Left ventricle myocardium inferior (tissue), 1 donor: ENCODE measurements at regions not wholly inside any gene's neighbourhood (a gene's known extent, or its start where the extent isn't known, plus 50 kb on each side); places are given as distances from the start of the nearest gene placed in this dataset.

Experiments
- DNase-seq: peaks from one replicate; pipeline ENCODE4 v3.0.0-alpha.2; 2020
- H3K27ac ChIP-seq: fragments of 200-600 bp; replicated peaks from 2 replicates; pipeline ENCODE4 v1.8.0; 2021
- H3K27me3 ChIP-seq: fragments of 200-600 bp; 2 replicates; pipeline ENCODE4 v1.8.0; 2021; ENCODE audit warnings: low read depth
- H3K36me3 ChIP-seq: fragments of 200-600 bp; 2 replicates; pipeline ENCODE4 v1.8.0; 2021
- H3K4me1 ChIP-seq: fragments of 200-600 bp; 2 replicates; pipeline ENCODE4 v1.8.0; 2021
- H3K4me3 ChIP-seq: fragments of 200-600 bp; 2 replicates; pipeline ENCODE4 v1.8.0; 2021; ENCODE audit warnings: mild to moderate bottlenecking, moderate library complexity
- H3K9me3 ChIP-seq: fragments of 200-600 bp; replicated peaks from 2 replicates; pipeline ENCODE4 v1.8.0; 2021
- intact Hi-C: fragments of 100-400 bp; cut with micrococcal nuclease; formaldehyde crosslinking; loops from one replicate; pipeline ENCODE4 v1.11.0; 2022
- TF ChIP-seq, protein P1 (sequence below): fragments of 200-600 bp; IDR thresholded peaks from 2 replicates; pipeline ENCODE4 v1.8.0; 2021; ENCODE audit warnings: antibody characterized with exemption, mild to moderate bottlenecking, borderline replicate concordance
- donor health status: DM: no; HTN: yes; CAD: no; lungs with severe emphysema.

GRCh38 chr2:122421775-122422174, 666.3 kb downstream of the TSN start:
- no peaks in the 10 kb centered on the region for H3K4me1 ChIP-seq
- no peaks in the 10 kb centered on the region for H3K9me3 ChIP-seq
- TF ChIP-seq, protein P1, sequence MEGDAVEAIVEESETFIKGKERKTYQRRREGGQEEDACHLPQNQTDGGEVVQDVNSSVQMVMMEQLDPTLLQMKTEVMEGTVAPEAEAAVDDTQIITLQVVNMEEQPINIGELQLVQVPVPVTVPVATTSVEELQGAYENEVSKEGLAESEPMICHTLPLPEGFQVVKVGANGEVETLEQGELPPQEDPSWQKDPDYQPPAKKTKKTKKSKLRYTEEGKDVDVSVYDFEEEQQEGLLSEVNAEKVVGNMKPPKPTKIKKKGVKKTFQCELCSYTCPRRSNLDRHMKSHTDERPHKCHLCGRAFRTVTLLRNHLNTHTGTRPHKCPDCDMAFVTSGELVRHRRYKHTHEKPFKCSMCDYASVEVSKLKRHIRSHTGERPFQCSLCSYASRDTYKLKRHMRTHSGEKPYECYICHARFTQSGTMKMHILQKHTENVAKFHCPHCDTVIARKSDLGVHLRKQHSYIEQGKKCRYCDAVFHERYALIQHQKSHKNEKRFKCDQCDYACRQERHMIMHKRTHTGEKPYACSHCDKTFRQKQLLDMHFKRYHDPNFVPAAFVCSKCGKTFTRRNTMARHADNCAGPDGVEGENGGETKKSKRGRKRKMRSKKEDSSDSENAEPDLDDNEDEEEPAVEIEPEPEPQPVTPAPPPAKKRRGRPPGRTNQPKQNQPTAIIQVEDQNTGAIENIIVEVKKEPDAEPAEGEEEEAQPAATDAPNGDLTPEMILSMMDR: no peak
- DNase-seq: no peak
- no peaks in the 10 kb centered on the region for H3K27me3 ChIP-seq
- H3K36me3 ChIP-seq: no peaks in the 10 kb centered on the region
- intact Hi-C loops: no loop called here
- H3K27ac ChIP-seq: no peak overlapping the region
- no peak overlapping the region for H3K4me3 ChIP-seq

- Histone ChIP-seq H3K36me3 (no peaks in the 10 kb centered on the region), H3K4me3 (no peak overlapping the region), H3K27me3 (no peaks in the 10 kb centered on the region), H3K9me3 (no peaks in the 10 kb centered on the region), H3K27ac (no peak overlapping the region), H3K4me1 (no peaks in the 10 kb centered on the region)
- intact Hi-C loops: no loop called here
- TF ChIP-seq, protein P1: no peak
- no peak for DNase-seq
Measured at GRCh38 chr2:122422384-122422991, 667.0 kb downstream of the TSN start.

DNA sequence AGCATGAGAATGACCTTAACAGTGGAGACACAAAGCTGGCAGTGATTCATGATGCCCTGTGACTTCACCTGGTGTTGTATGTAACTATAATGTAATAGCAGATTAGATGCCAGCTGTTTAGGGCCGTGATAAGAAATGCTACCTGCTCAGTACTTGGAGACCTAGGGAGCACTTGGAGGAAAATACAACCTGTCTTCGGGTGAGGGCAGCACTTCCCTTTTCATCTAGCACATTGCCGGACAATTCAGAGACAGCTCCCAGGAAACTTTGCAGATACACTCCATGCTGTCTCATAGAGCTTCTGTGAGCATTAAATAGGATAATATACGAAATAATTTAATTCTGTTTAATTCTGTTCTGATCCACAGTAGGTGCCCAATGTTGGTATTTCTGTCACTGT, 668.5 kb downstream of the TSN start:
- no peaks in the 10 kb centered on the region for H3K36me3 ChIP-seq
- H3K4me1 ChIP-seq: no peaks in the 10 kb centered on the region
- no peaks in the 10 kb centered on the region for H3K9me3 ChIP-seq
- no peaks in the 10 kb centered on the region for H3K27me3 ChIP-seq
- no peak overlapping the region for H3K4me3 ChIP-seq
- no peak overlapping the region for H3K27ac ChIP-seq
- no peak for DNase-seq
- TF ChIP-seq, protein P1: no peak
- intact Hi-C loops: no loop called here

- intact Hi-C loops: no loop called here
- TF ChIP-seq, protein P1: no peak
- Histone ChIP-seq H3K27me3 (no peaks in the 10 kb centered on the region), H3K4me3 (no peak overlapping the region), H3K36me3 (no peaks in the 10 kb centered on the region), H3K4me1 (no peaks in the 10 kb centered on the region), H3K27ac (no peak overlapping the region), H3K9me3 (peaks cover 5% of the 10 kb centered on the region)
- DNase-seq: no peak
Measured at GRCh38 chr2:122433123-122433754, 677.8 kb downstream of the TSN start.

- Histone ChIP-seq H3K36me3 (no peaks in the 10 kb centered on the region), H3K27me3 (no peaks in the 10 kb centered on the region), H3K4me3 (no peak overlapping the region), H3K27ac (no peak overlapping the region), H3K9me3 (peaks cover 25% of the 10 kb centered on the region), H3K4me1 (no peaks in the 10 kb centered on the region)
- DNase-seq: no peak
- intact Hi-C loops: no loop called here
- TF ChIP-seq, protein P1: no peak
Measured at GRCh38 chr2:122445003-122445402, 689.6 kb downstream of the TSN start.
